Testis (tissue), 2 donors: ENCODE measurements at regions not wholly inside any gene's neighbourhood (a gene's known extent, or its start where the extent isn't known, plus 50 kb on each side); places are given as distances from the start of the nearest gene placed in this dataset.

Experiments
- CTCF ChIP-seq, 3 experiments: fragments of 450-650 bp in 2 of 3; fragments of 200-600 bp in 1 of 3; sonication (generic) in 1 of 3; IDR thresholded peaks; one replicate each; pipeline ENCODE4 v1.5.1; 2016 to 2019; ENCODE audit warnings: antibody characterized with exemption in 3 of 3, mild to moderate bottlenecking in 2 of 3, moderate library complexity in 1 of 3
- POLR2A ChIP-seq: fragments of 450-650 bp; IDR thresholded peaks from one replicate; pipeline ENCODE4 v1.6.1; 2017; ENCODE audit warnings: antibody characterized with exemption, mild to moderate bottlenecking, moderate library complexity

- TF ChIP-seq CTCF (IDR thresholded peaks at IDR 0.05) (no peak), POLR2A (no peak)
Measured at GRCh38 chr3:176046703-176047102, 1150.6 kb downstream of the TBL1XR1 start.
